SK-N-MC (cell line): ENCODE measurements at regions not wholly inside any gene's neighbourhood (a gene's known extent, or its start where the extent isn't known, plus 50 kb on each side); places are given as distances from the start of the nearest gene placed in this dataset.

Experiments
- EZH2 ChIP-seq: fragments of 200-600 bp; sonication (generic); IDR thresholded peaks from one replicate; pipeline ENCODE4 v1.6.1; 2017; ENCODE audit warnings: antibody characterized with exemption
- FOXP2 ChIP-seq: optimal IDR thresholded peaks from 2 replicates; pipeline ENCODE3; 2011; ENCODE audit warnings: mild to moderate bottlenecking, moderate library complexity; ENCODE audit not compliant: insufficient read depth; ENCODE audit errors: extremely low read length, control extremely low read depth
- POLR2AphosphoS5 ChIP-seq: IDR thresholded peaks from 2 replicates; pipeline ENCODE4 v1.6.1; 2012; ENCODE audit warnings: mild to moderate bottlenecking, low read depth, low read length, borderline replicate concordance

GRCh38 chr20:57818418-57819181 lies 108.8 kb upstream of the PMEPA1 start:
- TF ChIP-seq POLR2AphosphoS5, result no peak
- TF ChIP-seq EZH2, result no peak
- no peak for TF ChIP-seq FOXP2
